IPS DF 4.7 (cell line): ENCODE measurements at regions not wholly inside any gene's neighbourhood (a gene's known extent, or its start where the extent isn't known, plus 50 kb on each side); places are given as distances from the start of the nearest gene placed in this dataset.

Experiments used
- DNase-seq: peaks from one replicate; pipeline ENCODE4 v3.0.0-alpha.2; 2013; ENCODE audit warnings: low spot score; ENCODE audit errors: extremely low read depth

DNA sequence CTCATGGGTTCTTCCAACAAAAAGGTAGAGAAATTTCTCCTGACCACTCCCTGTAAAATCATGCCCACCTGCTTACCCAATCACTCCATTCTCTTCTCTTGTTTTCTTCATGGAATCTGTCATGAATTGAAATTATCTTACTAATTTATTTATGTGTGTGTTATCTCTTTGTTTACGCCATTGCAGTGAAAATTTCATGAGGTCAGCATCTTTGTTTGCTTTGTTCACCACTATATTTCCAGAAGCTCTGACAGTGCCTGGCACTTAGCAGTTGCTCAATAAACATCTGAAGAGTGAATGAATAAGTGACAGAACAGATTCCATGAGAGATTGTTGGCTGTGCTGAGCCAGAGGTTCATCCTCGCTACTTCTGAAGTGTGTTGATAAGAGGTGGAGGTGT, 329.5 kb downstream of the NXPE2 start:
- DNase-seq, result no peak

GRCh38 chr11:115008799-115009198, 330.5 kb downstream of the NXPE2 start:
- DNase-seq, result no peak

- DNase-seq, result no peak
Observed at GRCh38 chr11:115017529-115017928, 339.2 kb downstream of the NXPE2 start.

DNA sequence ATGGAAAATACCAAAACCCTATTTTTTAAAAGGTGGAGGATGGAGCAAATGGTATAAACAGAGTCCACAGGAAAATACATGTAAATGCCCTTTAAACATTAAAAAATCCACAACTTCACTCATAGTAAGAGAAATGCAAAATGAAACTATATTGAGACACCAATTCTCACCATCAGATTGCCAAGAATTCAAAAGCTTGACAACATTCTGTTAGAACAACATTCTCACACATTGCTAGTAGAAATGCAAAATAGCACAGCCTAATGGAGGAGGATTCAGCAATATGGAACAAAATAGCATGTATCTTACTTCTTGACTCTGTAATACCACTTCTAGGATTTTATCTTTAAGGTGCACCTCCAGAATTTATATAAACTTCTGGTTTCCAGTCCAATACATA, 351.8 kb downstream of the NXPE2 start:
- no peak for DNase-seq

GRCh38 chr11:115036406-115037180, 358.3 kb downstream of the NXPE2 start:
- DNase-seq, result no peak

DNA sequence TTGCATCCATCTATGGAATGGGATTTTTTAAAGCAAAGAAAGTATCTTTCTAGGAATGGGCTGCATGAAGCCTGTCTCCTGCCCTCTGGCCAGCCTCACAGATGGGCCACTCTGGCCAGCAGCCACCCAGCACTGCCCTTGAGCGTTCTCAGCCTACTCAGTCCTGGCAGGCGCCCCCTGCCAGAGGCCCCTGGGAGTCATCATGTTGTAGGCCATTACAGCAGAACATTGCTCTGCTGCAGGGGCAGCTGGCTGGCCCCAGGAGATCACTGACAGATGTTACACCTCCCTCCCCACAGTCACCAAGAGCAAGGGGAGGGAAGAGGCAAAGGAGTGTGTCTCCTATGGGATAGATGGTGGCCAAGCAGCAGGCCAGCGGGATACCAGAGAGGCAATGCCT, 363.7 kb downstream of the NXPE2 start:
- DNase-seq, result no peak

DNA sequence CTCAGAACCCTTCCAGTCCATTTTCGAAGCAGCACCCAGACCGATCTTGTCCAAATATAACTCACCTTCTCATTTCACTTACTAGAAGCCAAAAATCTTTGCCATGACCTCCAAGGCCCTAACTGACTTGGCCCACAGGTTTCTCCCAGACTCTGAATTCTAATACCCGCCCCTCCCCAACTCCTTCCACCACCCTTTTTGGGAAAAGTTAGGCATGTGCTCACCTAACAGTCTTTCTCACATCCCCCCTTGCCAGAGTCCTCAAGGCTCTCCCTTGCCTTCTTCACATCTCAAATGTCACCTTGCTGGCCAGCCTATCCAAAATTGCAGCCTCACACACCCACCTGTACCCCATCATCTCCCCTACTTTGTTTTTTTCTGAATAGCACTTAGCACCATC, 369.3 kb downstream of the NXPE2 start:
- DNase-seq, result no peak

- no peak for DNase-seq
Observed at GRCh38 chr11:115049796-115050195, 371.5 kb downstream of the NXPE2 start.

GRCh38 chr11:115050756-115051155, 372.4 kb downstream of the NXPE2 start:
- no peak for DNase-seq

- no peak for DNase-seq
Observed at GRCh38 chr11:115051938-115052590, 373.7 kb downstream of the NXPE2 start.

GRCh38 chr11:115052601-115053000, 374.3 kb downstream of the NXPE2 start:
- no peak for DNase-seq

DNA sequence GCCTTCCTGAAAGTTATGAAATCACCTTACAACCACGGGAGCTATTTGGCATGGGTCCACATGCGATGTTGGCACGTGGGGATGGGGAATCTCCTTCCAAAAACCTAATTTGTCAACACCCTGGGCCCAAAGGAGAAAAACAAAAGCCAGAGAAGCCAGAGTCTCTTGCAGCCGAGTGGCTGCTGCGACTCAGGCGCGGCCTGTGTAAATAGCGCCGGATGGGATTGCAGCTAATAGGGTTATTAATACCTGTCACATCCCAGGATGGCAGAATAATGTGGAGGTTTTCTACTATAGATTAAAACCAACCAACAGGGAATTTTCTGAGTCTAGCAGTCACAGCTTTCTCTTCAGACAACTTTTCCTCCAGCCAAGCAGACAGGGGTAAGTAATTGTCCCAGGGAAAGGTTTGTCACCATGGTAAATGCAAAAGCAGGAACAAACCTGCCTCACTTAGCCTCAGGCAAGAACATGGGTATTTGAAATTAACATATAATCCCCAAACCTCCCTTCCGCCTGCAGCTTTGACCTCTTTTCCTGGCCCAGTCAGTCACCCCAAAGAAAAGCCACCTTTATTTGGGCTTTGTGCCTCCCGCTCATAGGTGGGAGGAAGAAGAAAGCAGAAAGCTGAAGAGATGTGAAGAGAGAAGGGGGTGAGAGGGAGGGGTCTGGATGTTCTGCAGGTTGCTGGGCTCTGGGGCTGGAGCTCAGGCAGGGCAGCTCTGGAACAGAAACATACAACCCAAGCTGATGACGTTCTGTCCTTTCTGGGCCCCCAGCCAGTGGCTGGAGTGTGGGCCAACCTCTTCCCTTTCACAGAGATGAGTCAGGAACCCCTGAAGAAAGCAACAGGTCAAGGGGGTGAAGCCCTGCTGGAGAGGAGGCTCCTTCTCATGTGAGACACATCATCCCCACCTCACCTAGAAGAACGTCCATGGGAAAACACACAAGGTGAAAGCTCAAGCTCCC, 376.5 kb downstream of the NXPE2 start:
- DNase-seq, result no peak

GRCh38 chr11:115056514-115056913, 378.2 kb downstream of the NXPE2 start:
- no peak for DNase-seq

DNA sequence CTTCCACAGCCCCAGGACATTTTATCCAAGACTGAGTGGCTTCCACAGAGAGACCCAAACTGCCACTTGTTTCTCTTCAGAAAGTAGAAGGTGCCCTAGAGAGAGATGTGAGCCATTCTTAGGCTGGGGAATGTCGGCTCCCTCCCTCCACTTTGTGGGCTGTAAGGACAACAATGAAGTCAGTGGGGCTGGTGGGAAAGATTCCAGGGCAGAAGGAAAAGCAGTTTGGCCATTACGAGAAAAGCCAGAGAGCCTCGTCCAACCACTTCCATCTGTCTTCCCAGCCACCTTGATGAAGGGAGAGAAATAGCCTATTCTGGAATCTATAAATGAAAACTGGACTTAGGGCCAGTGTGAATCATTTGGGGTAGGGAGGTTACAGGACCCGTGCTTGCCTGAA, 382.5 kb downstream of the NXPE2 start:
- DNase-seq, result no peak

DNA sequence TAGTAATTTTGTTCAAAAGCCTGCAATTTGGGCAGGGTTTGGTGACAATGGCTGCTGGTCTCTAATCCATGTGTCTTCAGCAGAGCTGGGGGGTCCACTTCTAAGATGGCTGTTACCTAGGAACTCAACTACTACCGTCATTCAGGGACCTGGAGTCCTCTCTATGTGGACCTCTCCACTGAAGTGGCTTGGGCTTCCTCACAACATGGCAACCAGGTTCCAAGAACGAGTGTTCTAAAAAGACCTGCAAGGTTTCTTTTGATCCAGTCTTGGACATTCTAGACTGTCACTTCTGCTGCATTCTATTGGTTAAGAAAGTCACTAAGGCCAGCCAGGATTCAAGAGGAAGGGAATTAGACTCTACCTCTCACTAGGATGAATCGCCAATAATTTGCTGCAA, 387.0 kb downstream of the NXPE2 start:
- DNase-seq, result no peak

DNA sequence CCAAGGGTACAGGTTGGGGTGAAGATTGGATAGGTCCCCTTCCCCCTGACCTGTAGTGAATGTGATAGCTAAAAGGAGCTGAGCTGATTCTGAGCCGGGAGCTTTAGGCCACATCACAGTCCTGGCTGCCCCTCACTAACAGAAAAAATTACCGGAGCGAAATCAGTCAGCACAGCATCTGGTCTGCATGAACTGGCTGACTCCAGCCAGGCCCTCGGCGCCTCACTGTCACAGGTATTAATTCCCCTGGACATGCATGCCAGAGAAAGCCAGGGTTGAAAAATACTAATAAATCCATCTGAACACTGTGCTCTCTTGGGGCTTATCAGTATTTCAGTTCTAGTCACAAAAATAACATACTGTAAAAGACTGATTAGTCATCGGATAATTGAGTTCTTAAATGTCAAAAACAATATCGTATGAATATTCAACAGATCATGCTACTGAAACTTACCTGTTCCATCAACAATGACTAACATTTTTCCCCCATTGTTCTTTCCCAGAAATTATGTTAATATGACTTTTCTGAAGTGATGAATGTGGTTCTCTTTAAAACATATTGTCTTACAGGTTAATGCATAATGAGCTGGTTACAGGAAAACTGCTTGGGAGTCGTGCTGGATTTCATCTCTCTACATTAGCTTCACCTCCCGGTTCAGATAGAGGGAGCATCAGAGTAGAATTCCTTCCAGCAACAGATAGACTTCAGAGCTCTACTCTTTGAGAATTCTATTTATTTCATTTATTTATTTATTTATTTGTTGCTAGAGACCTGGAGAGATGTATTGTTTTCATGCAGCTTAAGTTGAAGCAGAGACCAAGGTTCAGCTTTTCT, 387.7 kb downstream of the NXPE2 start:
- no peak for DNase-seq

DNA sequence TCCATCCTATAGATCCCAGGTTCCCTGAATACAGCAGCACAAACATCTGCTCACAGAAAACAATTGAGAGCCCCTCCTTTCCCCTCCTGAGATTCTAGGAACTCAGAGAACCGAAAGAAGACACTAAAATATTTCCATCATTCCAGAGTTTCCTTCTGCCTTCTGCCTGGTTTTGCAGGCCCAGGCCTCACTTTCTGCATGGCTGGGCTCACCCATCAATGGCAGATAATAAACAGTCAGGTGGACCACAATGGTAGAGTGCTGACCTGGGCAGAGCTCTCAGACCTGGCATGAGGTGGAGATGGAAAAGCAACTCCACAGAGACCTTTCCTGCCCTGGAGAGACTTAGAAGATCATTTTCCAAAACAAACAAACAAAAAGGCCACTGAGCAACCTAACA, 389.1 kb downstream of the NXPE2 start:
- DNase-seq, result no peak

DNA sequence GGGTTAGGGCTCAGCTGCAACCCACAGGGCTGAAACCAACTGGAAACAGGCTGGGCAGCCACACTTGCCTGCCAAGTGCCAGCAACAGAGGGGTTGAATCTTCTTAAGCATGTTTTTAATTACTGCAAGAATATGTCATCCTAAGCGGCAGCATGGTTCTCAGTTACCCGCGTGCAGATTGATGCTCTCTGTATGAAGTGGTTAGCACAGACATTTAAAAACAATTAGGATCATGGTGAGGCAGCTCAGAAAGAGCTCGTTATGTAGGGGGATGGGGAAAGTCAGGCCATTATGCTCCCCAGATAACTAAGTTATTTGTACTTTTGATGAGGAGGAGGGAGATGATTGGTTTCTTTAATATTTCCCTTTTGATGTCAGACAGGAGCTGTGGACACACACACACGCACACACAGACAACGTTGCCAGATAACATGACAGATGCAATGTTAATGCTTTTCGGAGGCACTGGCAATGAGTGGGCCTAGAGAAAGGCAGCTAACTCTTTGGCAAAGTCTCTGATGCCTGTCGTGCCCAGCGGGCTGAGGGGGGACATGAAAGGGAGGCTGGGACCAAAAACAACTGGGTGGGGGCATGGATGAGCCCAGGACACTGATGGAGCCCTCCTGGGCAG, 389.7 kb downstream of the NXPE2 start:
- DNase-seq, result no peak

- no peak for DNase-seq
Observed at GRCh38 chr11:115069599-115069998, 391.3 kb downstream of the NXPE2 start.

GRCh38 chr11:115075356-115075755, 397.0 kb downstream of the NXPE2 start:
- DNase-seq, result no peak

DNA sequence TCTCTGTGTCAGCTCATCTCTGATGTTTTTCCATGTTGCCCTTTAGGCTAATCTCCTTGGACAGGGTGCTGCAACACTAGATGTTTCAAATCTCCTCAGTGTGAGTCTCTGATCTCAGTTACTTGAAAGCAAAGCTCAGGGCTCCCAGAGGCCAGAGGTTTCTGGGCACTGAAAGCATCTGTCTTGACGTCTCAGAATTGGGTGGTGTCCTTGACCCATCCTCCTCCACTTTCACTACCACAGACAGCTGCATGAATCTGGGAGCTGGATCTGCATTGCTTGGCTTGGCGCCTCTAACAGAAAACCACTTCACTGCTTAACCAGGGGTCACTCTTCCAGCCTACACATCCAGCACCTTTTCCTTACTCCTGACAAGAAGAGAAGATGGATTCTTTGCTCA, 399.4 kb downstream of the NXPE2 start:
- DNase-seq, result no peak
